ENCODE measurements at regions not wholly inside any gene's neighbourhood (a gene's known extent, or its start where the extent isn't known, plus 50 kb on each side); places are given as distances from the start of the nearest gene placed in this dataset.

- Histone ChIP-seq H3K36me3 (replicated peaks; ENCODE audit: insufficient read depth, low read length) (no peaks in the 10 kb centered on the region), H3K9me3 (replicated peaks; ENCODE audit: insufficient read depth, low read length) (no peaks in the 10 kb centered on the region), H3K4me1 (ENCODE audit: low read length) (0 out of 2 replicates have a peak, but pooled peaks cover 5% of the 10 kb centered on the region), H3K79me2 (ENCODE audit: low read length) (no peaks in the 10 kb centered on the region), H2AFZ (ENCODE audit: low read length) (no peak overlapping the region), H3K9me2 (replicated peaks; ENCODE audit: insufficient read depth, low read length) (no peaks in the 10 kb centered on the region), H3K4me2 (ENCODE audit: low read depth, low read length) (no peak overlapping the region), H3K9ac (ENCODE audit: low read length) (no peak overlapping the region), H4K20me1 (ENCODE audit: insufficient read depth, low read length) (no peaks in the 10 kb centered on the region), H3K27me3 (replicated peaks; ENCODE audit: insufficient read depth, low read length) (no peaks in the 10 kb centered on the region), H3F3A (ENCODE audit: insufficient read depth, low read length) (no peaks in the 10 kb centered on the region), H3K27ac (ENCODE audit: low read length) (no peak overlapping the region), H3K4me3 (ENCODE audit: low read length) (no peak overlapping the region)
- TF ChIP-seq EZH2 (optimal IDR thresholded peaks at IDR 0.05; ENCODE audit: low read depth, low read length) (no peak), EZH2phosphoT487 (IDR thresholded peaks at IDR 0.05; ENCODE audit: low read length) (no peak), CTCF (IDR thresholded peaks at IDR 0.05; ENCODE audit: low read length) (no peak)
- no peak for DNase-seq
Observed at GRCh38 chr2:47226132-47226922, 50.0 kb upstream of the CALM2 start.
